Esophagus squamous epithelium (tissue), 4 donors: ENCODE measurements at regions not wholly inside any gene's neighbourhood (a gene's known extent, or its start where the extent isn't known, plus 50 kb on each side); places are given as distances from the start of the nearest gene placed in this dataset.

ENCODE experiments used
- POLR2A ChIP-seq, 4 donors: fragments of 450-650 bp; IDR thresholded peaks; one replicate each; pipeline ENCODE4 v1.6.1; 2017; ENCODE audit warnings: antibody characterized with exemption in 4 of 4, mild to moderate bottlenecking in 4 of 4, moderate library complexity in 3 of 4
- TF ChIP-seq, protein P1 (sequence below), 6 experiments: fragments of 450-650 bp in 4 of 6; fragments of 200-600 bp in 2 of 6; sonication (generic) in 2 of 6; IDR thresholded peaks; one replicate each; pipeline ENCODE4 v1.5.1; 2016 to 2019; ENCODE audit warnings: antibody characterized with exemption in 6 of 6, mild to moderate bottlenecking in 4 of 6, moderate library complexity in 4 of 6

GRCh38 chr2:42842466-42842865, 50.1 kb upstream of the HAAO start:
- TF ChIP-seq, protein P1, sequence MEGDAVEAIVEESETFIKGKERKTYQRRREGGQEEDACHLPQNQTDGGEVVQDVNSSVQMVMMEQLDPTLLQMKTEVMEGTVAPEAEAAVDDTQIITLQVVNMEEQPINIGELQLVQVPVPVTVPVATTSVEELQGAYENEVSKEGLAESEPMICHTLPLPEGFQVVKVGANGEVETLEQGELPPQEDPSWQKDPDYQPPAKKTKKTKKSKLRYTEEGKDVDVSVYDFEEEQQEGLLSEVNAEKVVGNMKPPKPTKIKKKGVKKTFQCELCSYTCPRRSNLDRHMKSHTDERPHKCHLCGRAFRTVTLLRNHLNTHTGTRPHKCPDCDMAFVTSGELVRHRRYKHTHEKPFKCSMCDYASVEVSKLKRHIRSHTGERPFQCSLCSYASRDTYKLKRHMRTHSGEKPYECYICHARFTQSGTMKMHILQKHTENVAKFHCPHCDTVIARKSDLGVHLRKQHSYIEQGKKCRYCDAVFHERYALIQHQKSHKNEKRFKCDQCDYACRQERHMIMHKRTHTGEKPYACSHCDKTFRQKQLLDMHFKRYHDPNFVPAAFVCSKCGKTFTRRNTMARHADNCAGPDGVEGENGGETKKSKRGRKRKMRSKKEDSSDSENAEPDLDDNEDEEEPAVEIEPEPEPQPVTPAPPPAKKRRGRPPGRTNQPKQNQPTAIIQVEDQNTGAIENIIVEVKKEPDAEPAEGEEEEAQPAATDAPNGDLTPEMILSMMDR (IDR thresholded peaks at IDR 0.05): no peak
- TF ChIP-seq POLR2A (IDR thresholded peaks at IDR 0.05): no peak
